Neural cell (in vitro differentiated cells): ENCODE measurements at regions not wholly inside any gene's neighbourhood (a gene's known extent, or its start where the extent isn't known, plus 50 kb on each side); places are given as distances from the start of the nearest gene placed in this dataset.

Source experiments
- EP300 ChIP-seq: fragments of 450-650 bp; conservative IDR thresholded peaks from 2 replicates; pipeline ENCODE4 v1.6.1; 2014; ENCODE audit warnings: antibody characterized with exemption, mild to moderate bottlenecking, moderate library complexity; ENCODE audit not compliant: poor library complexity, severe bottlenecking
- EZH2 ChIP-seq: fragments of 200-600, 300-800 bp; shearing (Covaris generic), sonication (generic); IDR thresholded peaks from 2 replicates; pipeline ENCODE4 v1.6.1; 2014; ENCODE audit warnings: antibody characterized with exemption, low read length, borderline replicate concordance, mild to moderate bottlenecking; ENCODE audit not compliant: insufficient read depth, poor library complexity, severe bottlenecking
- MXI1 ChIP-seq: fragments of 450-650 bp; conservative IDR thresholded peaks from 2 replicates; pipeline ENCODE4 v1.6.1; 2014; ENCODE audit warnings: antibody characterized with exemption, mild to moderate bottlenecking; ENCODE audit not compliant: poor library complexity, severe bottlenecking
- POLR2AphosphoS5 ChIP-seq: IDR thresholded peaks from 2 replicates; pipeline ENCODE4 v1.6.1; 2012
- RAD21 ChIP-seq: fragments of 450-650 bp; conservative IDR thresholded peaks from 2 replicates; pipeline ENCODE4 v1.6.1; 2014; ENCODE audit warnings: antibody characterized with exemption, mild to moderate bottlenecking, moderate library complexity
- REST ChIP-seq: IDR thresholded peaks from 2 replicates; pipeline ENCODE4 v1.6.1; 2012; ENCODE audit warnings: borderline replicate concordance
- TAF1 ChIP-seq: IDR thresholded peaks from 2 replicates; pipeline ENCODE4 v1.6.1; 2012; ENCODE audit warnings: low read depth
- TF ChIP-seq, protein P1 (sequence below): fragments of 450-650 bp; IDR thresholded peaks from 2 replicates; pipeline ENCODE4 v1.5.1; 2014; ENCODE audit warnings: antibody characterized with exemption, mild to moderate bottlenecking, moderate library complexity; ENCODE audit not compliant: poor library complexity, severe bottlenecking

DNA sequence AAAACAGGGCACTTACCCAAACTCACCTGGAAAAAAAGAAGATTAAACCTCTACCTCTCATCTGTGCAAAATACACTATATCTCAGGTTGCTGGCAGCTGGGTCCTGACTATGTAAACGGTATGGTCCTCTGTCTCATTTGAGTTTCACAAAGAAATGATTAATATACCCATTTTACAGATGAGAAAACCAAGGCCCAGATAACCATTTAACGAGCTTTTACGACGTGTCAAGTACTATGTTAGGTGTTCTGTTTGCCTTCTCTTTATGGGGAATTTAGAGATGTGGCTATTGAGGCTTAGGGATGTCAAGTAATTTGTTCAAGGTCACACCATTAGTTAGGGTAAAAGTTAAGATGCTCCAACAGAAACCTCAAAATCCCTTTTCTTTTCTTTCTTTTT is 140.4 kb upstream of the USP24 start:
- TF ChIP-seq RAD21 (no peak), TAF1 (no peak), EP300 (no peak), EZH2 (no peak), REST (no peak), POLR2AphosphoS5 (no peak), MXI1 (no peak)
- TF ChIP-seq, protein P1, sequence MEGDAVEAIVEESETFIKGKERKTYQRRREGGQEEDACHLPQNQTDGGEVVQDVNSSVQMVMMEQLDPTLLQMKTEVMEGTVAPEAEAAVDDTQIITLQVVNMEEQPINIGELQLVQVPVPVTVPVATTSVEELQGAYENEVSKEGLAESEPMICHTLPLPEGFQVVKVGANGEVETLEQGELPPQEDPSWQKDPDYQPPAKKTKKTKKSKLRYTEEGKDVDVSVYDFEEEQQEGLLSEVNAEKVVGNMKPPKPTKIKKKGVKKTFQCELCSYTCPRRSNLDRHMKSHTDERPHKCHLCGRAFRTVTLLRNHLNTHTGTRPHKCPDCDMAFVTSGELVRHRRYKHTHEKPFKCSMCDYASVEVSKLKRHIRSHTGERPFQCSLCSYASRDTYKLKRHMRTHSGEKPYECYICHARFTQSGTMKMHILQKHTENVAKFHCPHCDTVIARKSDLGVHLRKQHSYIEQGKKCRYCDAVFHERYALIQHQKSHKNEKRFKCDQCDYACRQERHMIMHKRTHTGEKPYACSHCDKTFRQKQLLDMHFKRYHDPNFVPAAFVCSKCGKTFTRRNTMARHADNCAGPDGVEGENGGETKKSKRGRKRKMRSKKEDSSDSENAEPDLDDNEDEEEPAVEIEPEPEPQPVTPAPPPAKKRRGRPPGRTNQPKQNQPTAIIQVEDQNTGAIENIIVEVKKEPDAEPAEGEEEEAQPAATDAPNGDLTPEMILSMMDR: no peak
